Neural progenitor cell (in vitro differentiated cells): ENCODE measurements at regions not wholly inside any gene's neighbourhood (a gene's known extent, or its start where the extent isn't known, plus 50 kb on each side); places are given as distances from the start of the nearest gene placed in this dataset.

Experiments used
- DNase-seq: peaks from one replicate; pipeline ENCODE4 v3.0.0-alpha.2; 2016; ENCODE audit warnings: low spot score
- H2AFZ ChIP-seq: fragments of 200-600 bp; sonication (generic); replicated peaks from 2 replicates; pipeline ENCODE4 v1.6.1; 2016; ENCODE audit warnings: antibody characterized with exemption
- H3F3A ChIP-seq: fragments of 200-600 bp; sonication (generic); 2 replicates; pipeline ENCODE4 v1.6.1; 2016; ENCODE audit warnings: antibody characterized with exemption, low read depth
- H3K27ac ChIP-seq: fragments of 200-600 bp; sonication (generic); 2 replicates; pipeline ENCODE4 v1.5.1; 2016; ENCODE audit warnings: mild to moderate bottlenecking
- H3K27me3 ChIP-seq: fragments of 200-600 bp; sonication (generic); 2 replicates; pipeline ENCODE4 v1.6.1; 2016; ENCODE audit warnings: mild to moderate bottlenecking, moderate library complexity
- H3K36me3 ChIP-seq: fragments of 200-600 bp; sonication (generic); 2 replicates; pipeline ENCODE4 v1.5.1; 2016
- H3K4me1 ChIP-seq: fragments of 200-600 bp; sonication (generic); 2 replicates; pipeline ENCODE4 v1.6.1; 2016; ENCODE audit warnings: mixed run types
- H3K4me2 ChIP-seq: fragments of 200-600 bp; sonication (generic); 2 replicates; pipeline ENCODE4 v1.6.1; 2016
- H3K4me3 ChIP-seq: fragments of 200-600 bp; sonication (generic); 2 replicates; pipeline ENCODE4 v1.5.1; 2016
- H3K79me2 ChIP-seq: fragments of 200-600 bp; sonication (generic); 2 replicates; pipeline ENCODE4 v1.6.1; 2016; ENCODE audit warnings: low read depth
- H3K9ac ChIP-seq: fragments of 200-600 bp; sonication (generic); 2 replicates; pipeline ENCODE4 v1.6.1; 2016
- H3K9me3 ChIP-seq: fragments of 200-600 bp; sonication (generic); 2 replicates; pipeline ENCODE4 v1.5.1; 2016; ENCODE audit warnings: low read depth
- H4K20me1 ChIP-seq: fragments of 200-600 bp; sonication (generic); 2 replicates; pipeline ENCODE4 v1.6.1; 2016; ENCODE audit warnings: low read depth
- H3K27ac Mint-ChIP-seq: 3 replicates; pipeline ENCODE4 v1.8.0; 2021; ENCODE audit warnings: mixed read lengths
- H3K27me3 Mint-ChIP-seq: 2 replicates; pipeline ENCODE4 v1.8.0; 2022; ENCODE audit warnings: low read depth, mild to moderate bottlenecking, inconsistent platforms, moderate library complexity, mixed read lengths; ENCODE audit not compliant: insufficient read depth
- H3K36me3 Mint-ChIP-seq: 3 replicates; pipeline ENCODE4 v1.8.0; 2021; ENCODE audit warnings: mixed read lengths
- H3K4me1 Mint-ChIP-seq: 3 replicates; pipeline ENCODE4 v1.8.0; 2021; ENCODE audit warnings: mixed read lengths
- H3K4me3 Mint-ChIP-seq: 3 replicates; pipeline ENCODE4 v1.8.0; 2021; ENCODE audit warnings: mild to moderate bottlenecking, moderate library complexity, mixed read lengths
- H3K9me3 Mint-ChIP-seq: 3 replicates; pipeline ENCODE4 v1.8.0; 2020; ENCODE audit warnings: mixed read lengths
- CTCF ChIP-seq: fragments of 200-600 bp; sonication (generic); IDR thresholded peaks from 2 replicates; pipeline ENCODE4 v1.5.1; 2017; ENCODE audit warnings: antibody characterized with exemption, mild to moderate bottlenecking
- EZH2 ChIP-seq: fragments of 200-600 bp; sonication (generic); IDR thresholded peaks from 2 replicates; pipeline ENCODE4 v1.6.1; 2017; ENCODE audit warnings: antibody characterized with exemption, mild to moderate bottlenecking, moderate library complexity
- EZH2phosphoT487 ChIP-seq: fragments of 200-600 bp; sonication (generic); IDR thresholded peaks from 2 replicates; pipeline ENCODE4 v1.6.1; 2017; ENCODE audit warnings: antibody characterized with exemption

GRCh38 chr5:166185185-166185584 lies 2106.3 kb upstream of the WWC1 start:
- no peaks in the 10 kb centered on the region for H3F3A ChIP-seq
- Mint-ChIP-seq H3K27me3 (no peaks in the 10 kb centered on the region), H3K4me3 (no peak overlapping the region), H3K4me1 (no peaks in the 10 kb centered on the region), H3K27ac (no peak overlapping the region), H3K9me3 (no peaks in the 10 kb centered on the region), H3K36me3 (no peaks in the 10 kb centered on the region)
- H3K4me3 ChIP-seq = no peak overlapping the region
- H3K27ac ChIP-seq = no peak overlapping the region
- no peaks in the 10 kb centered on the region for H3K36me3 ChIP-seq
- TF ChIP-seq CTCF = no peak
- TF ChIP-seq EZH2 = no peak
- TF ChIP-seq EZH2phosphoT487 = no peak
- no peaks in the 10 kb centered on the region for H4K20me1 ChIP-seq
- H3K79me2 ChIP-seq = no peaks in the 10 kb centered on the region
- H3K4me2 ChIP-seq = no peak overlapping the region
- no peak for DNase-seq
- H3K9ac ChIP-seq = no peak overlapping the region
- no peaks in the 10 kb centered on the region for H3K27me3 ChIP-seq
- no peak overlapping the region for H2AFZ ChIP-seq
- no peaks in the 10 kb centered on the region for H3K9me3 ChIP-seq
- H3K4me1 ChIP-seq = no peaks in the 10 kb centered on the region

GRCh38 chr5:166188501-166189325 lies 2102.7 kb upstream of the WWC1 start:
- Mint-ChIP-seq H3K27me3 (no peaks in the 10 kb centered on the region), H3K27ac (no peak overlapping the region), H3K4me1 (peaks cover 5% of the 10 kb centered on the region), H3K36me3 (no peaks in the 10 kb centered on the region), H3K4me3 (no peak overlapping the region), H3K9me3 (no peaks in the 10 kb centered on the region)
- Histone ChIP-seq H3K4me2 (no peak overlapping the region), H3F3A (no peaks in the 10 kb centered on the region), H4K20me1 (no peaks in the 10 kb centered on the region), H3K9me3 (no peaks in the 10 kb centered on the region), H3K27ac (no peak overlapping the region), H2AFZ (no peak overlapping the region), H3K4me3 (no peak overlapping the region), H3K9ac (no peak overlapping the region), H3K79me2 (no peaks in the 10 kb centered on the region), H3K4me1 (no peaks in the 10 kb centered on the region), H3K36me3 (no peaks in the 10 kb centered on the region), H3K27me3 (no peaks in the 10 kb centered on the region)
- TF ChIP-seq CTCF = no peak
- TF ChIP-seq EZH2phosphoT487 = no peak
- TF ChIP-seq EZH2 = no peak
- no peak for DNase-seq

- Mint-ChIP-seq H3K36me3 (no peaks in the 10 kb centered on the region), H3K27ac (no peak overlapping the region), H3K4me1 (peaks cover 5% of the 10 kb centered on the region), H3K9me3 (no peaks in the 10 kb centered on the region), H3K4me3 (no peak overlapping the region), H3K27me3 (no peaks in the 10 kb centered on the region)
- H4K20me1 ChIP-seq = no peaks in the 10 kb centered on the region
- TF ChIP-seq EZH2phosphoT487 = no peak
- TF ChIP-seq CTCF = no peak
- TF ChIP-seq EZH2 = no peak
- H3K27ac ChIP-seq = no peak overlapping the region
- no peaks in the 10 kb centered on the region for H3F3A ChIP-seq
- H3K4me1 ChIP-seq = no peaks in the 10 kb centered on the region
- H3K9ac ChIP-seq = no peak overlapping the region
- no peaks in the 10 kb centered on the region for H3K79me2 ChIP-seq
- H3K9me3 ChIP-seq = no peaks in the 10 kb centered on the region
- DNase-seq = no peak
- H3K4me3 ChIP-seq = no peak overlapping the region
- peak overlapping the region; percentile 8 for H2AFZ ChIP-seq
- no peak overlapping the region for H3K4me2 ChIP-seq
- H3K27me3 ChIP-seq = no peaks in the 10 kb centered on the region
- no peaks in the 10 kb centered on the region for H3K36me3 ChIP-seq
These were observed 2098.7 kb upstream of the WWC1 start for GRCh38 chr5:166192696-166193095.
